KG1 (cell line): ENCODE measurements at regions not wholly inside any gene's neighbourhood (a gene's known extent, or its start where the extent isn't known, plus 50 kb on each side); places are given as distances from the start of the nearest gene placed in this dataset.
"Not testable (repeated sequence)": the region's sequence is repeated elsewhere in the genome, so short reads cannot be mapped to it uniquely, and the experiment has no call there.

ENCODE experiments used
- DNase-seq: peaks from one replicate; lab custom pipeline; 2025; lab: John Stamatoyannopoulos, UW

- no peak for DNase-seq
These were observed 212.4 kb upstream of the FLRT2 start for GRCh38 chr14:85317491-85318021.

- no peak for DNase-seq
These were observed 210.8 kb upstream of the FLRT2 start for GRCh38 chr14:85319101-85319500.

- DNase-seq: no peak
These were observed 209.8 kb upstream of the FLRT2 start for GRCh38 chr14:85319998-85320630.

- DNase-seq: no peak
These were observed 204.6 kb upstream of the FLRT2 start for GRCh38 chr14:85325134-85326017.

- DNase-seq: no peak
These were observed 197.5 kb upstream of the FLRT2 start for GRCh38 chr14:85332401-85332800.

GRCh38 chr14:85333313-85333712 is 196.6 kb upstream of the FLRT2 start:
- no peak for DNase-seq

- no peak for DNase-seq
These were observed 196.1 kb upstream of the FLRT2 start for GRCh38 chr14:85333841-85334240.

- DNase-seq: no peak
These were observed 195.6 kb upstream of the FLRT2 start for GRCh38 chr14:85334316-85334715.

- DNase-seq: no peak
These were observed 193.7 kb upstream of the FLRT2 start for GRCh38 chr14:85336257-85336656.

GRCh38 chr14:85336817-85337216 is 193.1 kb upstream of the FLRT2 start:
- DNase-seq: no peak

- no peak for DNase-seq
These were observed 191.0 kb upstream of the FLRT2 start for GRCh38 chr14:85338895-85339294.

- DNase-seq: no peak
These were observed 186.9 kb upstream of the FLRT2 start for GRCh38 chr14:85342858-85343607.

- no peak for DNase-seq
These were observed 185.8 kb upstream of the FLRT2 start for GRCh38 chr14:85344171-85344570.

GRCh38 chr14:85344847-85345570 is 184.9 kb upstream of the FLRT2 start:
- no peak for DNase-seq

GRCh38 chr14:85350667-85351066 is 179.3 kb upstream of the FLRT2 start:
- DNase-seq: no peak

GRCh38 chr14:85352588-85352987 is 177.4 kb upstream of the FLRT2 start:
- not testable (repeated sequence) for DNase-seq

GRCh38 chr14:85357120-85357519 is 172.8 kb upstream of the FLRT2 start:
- DNase-seq: no peak

- no peak for DNase-seq
These were observed 171.7 kb upstream of the FLRT2 start for GRCh38 chr14:85358136-85358785.

- no peak for DNase-seq
These were observed 170.4 kb upstream of the FLRT2 start for GRCh38 chr14:85359505-85359904.

- DNase-seq: no peak
These were observed 166.6 kb upstream of the FLRT2 start for GRCh38 chr14:85363358-85363757.

- DNase-seq: no peak
These were observed 163.7 kb upstream of the FLRT2 start for GRCh38 chr14:85366226-85366625.
